DND-41 (cell line): ENCODE measurements at regions not wholly inside any gene's neighbourhood (a gene's known extent, or its start where the extent isn't known, plus 50 kb on each side); places are given as distances from the start of the nearest gene placed in this dataset.

ENCODE experiments used
- CTCF ChIP-seq: IDR thresholded peaks from 2 replicates; pipeline ENCODE4 v1.5.1; 2012; ENCODE audit warnings: borderline replicate concordance, low read length, moderate library complexity, mild to moderate bottlenecking; ENCODE audit not compliant: poor library complexity, severe bottlenecking; ENCODE audit errors: extremely low read depth
- EZH2 ChIP-seq: IDR thresholded peaks from 3 replicates; pipeline ENCODE4 v1.6.1; 2012; ENCODE audit warnings: borderline replicate concordance, low read depth, mild to moderate bottlenecking, moderate library complexity, low read length, inconsistent platforms; ENCODE audit not compliant: severe bottlenecking

DNA sequence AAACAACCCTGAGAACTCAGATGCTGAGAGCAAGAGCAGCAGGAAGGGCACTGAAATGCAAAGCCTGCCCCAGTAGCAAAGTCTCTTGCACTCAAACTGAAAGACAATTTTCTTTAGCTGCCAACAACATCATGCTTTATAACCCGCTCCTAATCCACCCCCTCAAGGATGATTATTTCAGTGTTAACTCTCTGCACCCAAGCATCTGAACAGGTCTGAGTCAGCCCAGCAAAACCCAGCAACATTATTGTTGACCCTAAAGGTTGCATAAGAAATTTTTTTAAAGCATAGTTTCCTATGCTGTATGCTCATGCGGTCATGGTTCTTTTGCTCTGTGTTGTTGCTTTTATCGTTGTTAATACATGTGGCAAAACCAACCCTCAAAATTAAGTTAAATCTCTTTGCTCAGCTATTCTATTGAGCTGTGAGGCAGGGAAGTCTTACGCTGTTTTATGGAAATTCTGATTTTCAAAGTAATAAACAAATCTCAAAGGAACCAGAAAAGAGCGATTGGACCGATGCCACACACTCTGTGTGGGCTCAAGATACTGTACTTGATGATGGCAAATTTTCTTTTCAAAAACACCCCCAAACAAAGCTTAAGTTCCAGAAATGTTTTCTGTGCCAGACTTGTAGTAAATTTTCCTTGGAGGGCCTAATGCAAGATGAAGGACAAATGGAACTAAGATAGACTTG is 440.6 kb upstream of the MPDZ start:
- TF ChIP-seq CTCF (no peak), EZH2 (no peak)
